Sciatic nerve (tissue), 2 donors: ENCODE measurements at regions not wholly inside any gene's neighbourhood (a gene's known extent, or its start where the extent isn't known, plus 50 kb on each side); places are given as distances from the start of the nearest gene placed in this dataset.

ENCODE experiments used
- ATAC-seq: fragments of 200-7000 bp; cut with Tn5 transposase; one replicate; pipeline ENCODE4 v1.9.1; 2020; ENCODE audit warnings: mild to moderate bottlenecking, moderate library complexity
- DNase-seq: peaks from one replicate; pipeline ENCODE4 v3.0.0-alpha.2; 2020; ENCODE audit warnings: low spot score
- intact Hi-C: fragments of 100-400 bp; cut with DNase I; formaldehyde crosslinking; loops from one replicate; pipeline ENCODE4 v1.14.2; 2022
- donor health status: DM: no; HTN: no; CAD: no.
- donor health status: DM: no; HTN: no; CAD: no.

DNA sequence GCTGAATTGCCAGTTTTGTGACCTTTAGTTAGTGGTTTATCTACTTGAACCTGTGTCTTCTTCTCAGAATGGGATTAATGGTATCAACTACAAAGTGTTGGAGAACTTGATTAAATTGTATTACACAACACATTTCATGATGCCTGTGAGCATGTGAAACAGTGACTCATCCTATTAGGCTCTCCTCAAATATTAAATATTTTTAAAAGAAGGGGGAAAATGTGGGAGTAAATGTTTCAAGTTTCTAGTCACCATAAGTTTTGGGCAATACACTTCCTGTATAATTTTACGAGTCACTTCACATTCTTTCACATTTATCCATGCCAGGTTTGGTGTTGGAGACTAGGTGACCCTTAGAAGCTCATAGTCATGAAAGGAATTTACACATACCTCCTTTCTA lies 147.0 kb downstream of the HS3ST1 start:
- intact Hi-C loops: no loop called here

DNA sequence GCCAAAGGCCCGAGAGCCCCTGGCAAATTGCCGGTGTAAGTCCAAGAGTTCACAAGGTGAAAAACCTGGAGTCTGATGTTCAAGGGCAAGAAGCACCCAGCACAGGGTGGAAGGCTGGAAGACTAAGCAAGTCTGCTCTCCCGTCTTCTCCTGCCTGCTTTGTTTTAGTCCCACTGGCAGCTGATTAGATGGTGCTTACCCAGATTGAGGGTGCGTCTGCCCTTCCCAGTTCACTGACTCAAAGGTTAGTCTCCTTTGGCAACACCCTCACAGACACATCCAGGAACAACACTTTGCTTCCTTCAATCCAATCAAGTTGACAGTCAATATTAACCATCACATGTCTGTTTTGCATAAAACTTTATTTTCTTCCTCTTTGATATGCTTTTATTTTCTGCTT lies 157.4 kb downstream of the HS3ST1 start:
- DNase-seq (no peak), ATAC-seq (no peak)
- intact Hi-C loops: no loop called here

More for the DNA sequence above, 147.0 kb downstream of the HS3ST1 start:
- ATAC-seq (no peak), DNase-seq (no peak)

- intact Hi-C loops: no loop called here
- ATAC-seq: no peak
- DNase-seq: no peak
Observed at GRCh38 chr4:11268149-11268548, 160.5 kb downstream of the HS3ST1 start.

DNA sequence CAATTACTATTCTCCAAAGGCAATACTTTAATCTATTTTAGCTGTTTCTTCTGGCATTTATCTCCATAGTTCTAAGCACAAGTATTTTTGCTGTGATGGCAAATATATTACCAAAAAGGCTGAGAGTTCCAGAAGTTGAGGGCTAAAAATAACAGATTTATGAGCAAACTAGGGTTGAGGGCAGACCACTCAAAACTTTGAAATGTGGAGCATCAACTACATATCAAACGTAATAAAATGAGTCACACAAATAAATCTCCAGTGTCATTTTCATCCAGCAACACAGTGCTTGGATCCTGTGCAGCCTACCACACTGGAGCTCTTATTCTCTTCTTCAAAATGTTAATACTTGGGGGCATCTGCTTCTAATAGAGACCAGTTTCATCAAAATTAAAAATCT lies 163.9 kb downstream of the HS3ST1 start:
- ATAC-seq: no peak
- DNase-seq: no peak
- intact Hi-C loops: no loop called here

- no peak for DNase-seq
- ATAC-seq: no peak
- intact Hi-C loops: no loop called here
Observed at GRCh38 chr4:11264346-11264745, 164.3 kb downstream of the HS3ST1 start.

GRCh38 chr4:11263208-11263607 lies 165.5 kb downstream of the HS3ST1 start:
- intact Hi-C loops: no loop called here
- ATAC-seq (no peak), DNase-seq (no peak)

DNA sequence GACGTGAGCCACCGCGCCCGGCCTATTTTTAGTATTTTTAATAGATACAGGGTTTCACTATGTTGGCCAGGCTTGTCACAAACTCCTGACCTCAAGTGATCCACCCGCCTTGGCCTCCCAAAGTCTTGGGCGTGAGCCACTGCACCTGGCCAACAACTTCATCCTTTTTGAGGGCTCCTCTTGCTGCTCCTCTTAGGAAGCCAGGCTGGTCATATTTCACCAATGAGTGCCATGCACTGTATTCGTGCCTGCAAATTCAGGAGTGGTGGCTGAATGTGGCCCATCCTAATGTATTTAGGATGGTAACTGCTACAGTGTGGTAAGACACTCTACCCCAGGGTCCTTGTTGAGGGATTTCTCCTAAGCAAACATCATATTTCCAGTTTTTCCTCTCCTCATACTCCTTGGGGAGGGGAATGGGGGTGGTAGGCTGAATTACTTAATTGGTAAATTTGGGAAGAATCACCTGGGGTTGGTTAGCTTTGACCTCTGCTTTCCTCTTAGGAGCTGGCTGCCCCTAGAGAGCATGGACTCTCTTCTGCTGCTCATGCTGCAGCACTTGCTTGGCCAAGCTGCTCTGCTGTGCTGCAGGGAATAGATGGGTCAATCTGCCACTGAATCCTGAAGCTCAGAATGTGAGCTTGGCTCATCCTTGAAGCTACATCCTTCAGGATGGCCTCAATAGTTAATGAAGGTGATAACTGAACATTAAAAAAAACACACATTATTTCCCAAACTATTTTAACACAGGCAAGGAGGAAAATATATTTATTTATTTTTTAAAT lies 167.4 kb downstream of the HS3ST1 start:
- DNase-seq (no peak), ATAC-seq (no peak)
- intact Hi-C loops: no loop called here

DNA sequence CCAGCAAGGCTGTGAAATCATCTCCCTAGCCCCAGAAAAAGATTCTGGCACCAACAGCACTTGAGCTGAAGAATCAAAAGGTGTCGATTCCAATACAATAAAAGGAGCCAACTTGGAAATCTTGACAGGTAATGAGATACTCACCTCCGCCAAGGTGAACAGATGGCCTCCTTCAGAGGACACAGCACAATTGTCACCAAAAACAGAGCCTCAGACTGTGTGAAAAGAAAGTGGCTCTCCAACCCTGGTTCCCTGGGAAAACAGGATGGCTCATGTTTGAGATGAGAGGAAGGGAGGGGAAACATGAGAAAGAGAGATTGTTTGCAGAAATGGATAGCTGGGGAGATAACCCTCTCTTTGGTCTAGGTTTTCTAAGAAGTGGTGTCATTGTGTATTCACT lies 168.9 kb downstream of the HS3ST1 start:
- DNase-seq (no peak), ATAC-seq (no peak)
- intact Hi-C loops: no loop called here

DNA sequence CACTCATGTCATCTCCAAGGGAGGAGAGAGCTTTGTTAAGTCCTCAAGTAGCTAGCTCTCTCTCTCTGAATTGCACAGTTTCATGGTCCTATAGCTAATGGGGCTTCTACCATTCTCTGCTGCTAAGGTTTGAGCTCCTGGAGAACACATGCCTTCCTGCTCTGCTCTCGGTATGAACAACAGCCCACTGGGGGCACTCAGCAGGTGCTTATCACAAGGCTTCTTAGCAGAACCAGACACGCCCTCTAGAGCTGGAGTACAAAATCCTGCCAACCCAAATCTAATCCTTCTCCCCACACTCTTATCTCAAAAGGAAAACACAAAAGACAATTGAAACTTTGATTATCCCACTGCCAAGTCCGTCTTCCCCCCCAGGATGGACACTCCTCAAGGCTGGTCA lies 176.5 kb downstream of the HS3ST1 start:
- intact Hi-C loops: no loop called here
- DNase-seq (no peak), ATAC-seq (no peak)

DNA sequence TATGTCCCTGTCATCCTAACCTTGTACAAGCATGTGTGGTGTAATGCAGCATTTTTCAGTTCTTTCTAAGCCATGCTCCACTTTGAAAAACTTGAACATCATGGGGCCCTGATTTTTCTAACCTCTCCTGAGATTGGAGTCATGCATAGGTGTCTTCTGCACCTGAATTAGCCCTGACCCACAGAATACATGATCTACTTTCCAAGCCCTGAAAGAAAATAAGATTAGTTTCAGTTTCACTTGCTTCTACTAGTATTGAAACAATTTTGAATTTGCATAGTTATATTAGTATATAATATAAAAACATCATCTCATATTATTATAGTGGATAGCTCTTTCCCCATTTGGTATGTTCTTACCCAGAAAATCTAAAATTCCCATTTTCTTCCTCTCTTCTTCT lies 178.2 kb downstream of the HS3ST1 start:
- ATAC-seq: no peak
- no peak for DNase-seq
- intact Hi-C loops: no loop called here

- DNase-seq (no peak), ATAC-seq (no peak)
- intact Hi-C loops: no loop called here
Observed at GRCh38 chr4:11232015-11232414, 196.7 kb downstream of the HS3ST1 start.

DNA sequence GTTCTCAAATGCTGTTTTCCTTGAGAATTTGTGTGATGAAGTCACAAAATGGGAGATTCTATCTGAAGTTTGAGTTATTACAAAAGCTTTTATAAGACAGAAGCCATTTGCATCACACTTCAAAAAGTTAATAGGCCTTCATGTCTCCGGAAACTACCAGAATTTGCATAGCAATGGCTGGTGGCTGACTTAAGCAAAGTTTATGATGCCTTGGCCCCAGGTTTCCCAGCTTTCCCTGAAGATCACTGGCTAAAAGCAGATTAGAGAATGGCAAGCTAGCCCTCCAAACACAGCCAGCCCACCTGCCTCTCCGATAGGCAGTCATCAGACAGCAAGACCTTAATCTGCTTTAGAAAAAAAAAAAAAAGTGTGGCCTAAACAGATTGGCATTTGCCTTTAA lies 197.8 kb downstream of the HS3ST1 start:
- intact Hi-C loops: no loop called here
- no peak for DNase-seq
- no peak for ATAC-seq

GRCh38 chr4:11228530-11228929 lies 200.2 kb downstream of the HS3ST1 start:
- intact Hi-C loops: no loop called here
- no peak for DNase-seq
- ATAC-seq: no peak

GRCh38 chr4:11223311-11223710 lies 205.4 kb downstream of the HS3ST1 start:
- no peak for ATAC-seq
- DNase-seq: no peak
- intact Hi-C loops: no loop called here

DNA sequence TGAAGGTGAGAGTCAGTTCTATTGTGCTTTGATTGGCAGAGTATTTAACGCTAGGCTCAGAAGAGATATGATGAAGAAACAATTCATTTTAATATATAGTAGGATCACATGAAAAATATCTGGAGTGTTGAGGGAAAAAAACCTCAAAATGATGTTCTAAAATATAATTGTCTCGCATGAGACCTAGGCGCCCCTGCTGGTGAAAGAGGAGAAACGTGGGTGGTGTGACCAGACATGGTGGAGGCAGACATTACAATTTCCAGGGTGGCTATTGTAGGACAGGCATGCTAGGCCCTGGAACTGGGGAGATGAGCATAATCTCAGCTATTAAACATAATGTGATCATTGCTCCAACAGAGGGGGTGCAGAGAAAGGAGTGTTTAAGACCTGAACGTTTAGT lies 210.0 kb downstream of the HS3ST1 start:
- ATAC-seq (no peak), DNase-seq (no peak)
- intact Hi-C loops: no loop called here

DNA sequence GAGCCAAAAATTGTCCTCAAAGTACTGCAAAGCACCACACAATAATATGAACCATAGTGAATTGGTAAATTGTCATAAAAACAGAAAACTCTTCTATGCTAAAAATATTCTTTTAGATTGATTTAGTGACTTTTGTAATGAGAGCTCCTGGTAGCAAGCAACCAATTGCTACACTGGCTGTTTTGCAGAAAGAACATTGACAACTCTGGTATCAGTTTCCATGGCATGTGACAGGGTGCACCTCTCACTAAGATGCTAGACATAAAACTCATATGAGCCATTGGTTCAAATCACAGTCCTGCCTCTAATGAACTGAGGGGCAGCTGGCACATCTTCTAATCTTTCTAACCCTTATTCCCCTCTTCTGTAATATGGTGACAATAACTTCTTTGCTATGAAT lies 212.2 kb downstream of the HS3ST1 start:
- ATAC-seq (no peak), DNase-seq (no peak)
- intact Hi-C loops: no loop called here

DNA sequence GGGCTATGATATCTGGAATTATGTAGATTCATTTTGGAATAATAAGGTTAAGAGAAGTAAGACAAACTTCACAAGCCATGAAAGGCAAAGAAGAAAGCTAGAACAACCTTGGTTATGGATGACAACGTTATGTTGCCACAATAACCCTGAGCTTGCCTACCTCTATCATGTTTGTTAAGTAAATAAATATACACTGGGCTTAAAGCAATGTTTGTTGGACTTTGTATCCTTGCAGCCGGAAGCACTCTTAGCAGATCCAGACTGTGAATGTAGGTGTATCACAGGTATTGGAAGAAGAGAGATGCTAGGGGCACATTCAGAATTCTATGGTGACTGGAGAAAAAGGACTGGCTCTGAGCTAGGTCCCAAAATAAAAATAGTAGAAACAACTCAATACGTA lies 214.4 kb downstream of the HS3ST1 start:
- no peak for DNase-seq
- intact Hi-C loops: no loop called here
- no peak for ATAC-seq

GRCh38 chr4:11209826-11210225 lies 218.9 kb downstream of the HS3ST1 start:
- ATAC-seq (no peak), DNase-seq (no peak)
- intact Hi-C loops: no loop called here

GRCh38 chr4:11201256-11201655 lies 227.4 kb downstream of the HS3ST1 start:
- ATAC-seq (no peak), DNase-seq (no peak)
- intact Hi-C loops: no loop called here

DNA sequence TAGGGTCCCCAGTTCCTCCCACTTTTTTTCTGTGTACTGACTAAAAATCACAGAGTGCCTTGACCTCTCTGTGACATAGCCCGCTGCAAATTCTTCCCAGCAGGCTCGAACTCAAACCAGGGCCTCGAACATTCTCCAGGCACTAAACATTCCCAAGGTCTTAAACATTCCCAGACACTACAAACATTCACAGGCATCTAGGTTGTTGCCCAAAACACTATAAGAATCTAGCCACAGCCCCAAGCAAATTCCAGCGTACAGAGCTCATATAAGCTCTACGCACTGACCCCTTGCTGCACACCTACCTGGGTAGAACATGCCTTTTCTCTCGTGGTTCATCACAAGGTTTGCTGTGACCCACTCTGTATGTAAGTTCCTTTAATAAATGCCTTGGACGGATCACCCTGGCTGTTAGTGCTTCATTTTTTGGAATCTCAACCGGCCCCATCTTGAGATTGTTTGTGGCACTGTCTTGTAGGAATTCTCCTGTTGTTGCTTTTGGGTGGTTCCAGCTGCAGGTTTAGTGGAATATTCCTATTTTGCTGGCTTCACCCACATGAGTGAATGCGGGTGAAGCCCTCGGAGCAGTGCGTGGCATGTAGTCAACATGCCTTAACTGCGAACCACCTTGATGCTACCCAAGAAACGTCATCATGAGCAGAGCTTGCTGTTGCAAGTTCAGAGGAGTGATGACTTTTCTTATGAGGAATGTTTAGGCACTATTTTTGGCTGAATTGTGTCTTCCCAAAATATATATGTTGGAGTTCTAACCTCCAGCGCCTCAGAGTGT lies 230.0 kb downstream of the HS3ST1 start:
- intact Hi-C loops: no loop called here
- DNase-seq (no peak), ATAC-seq (no peak)
